C1 segment of cervical spinal cord (tissue), 14 donors: ENCODE measurements at regions not wholly inside any gene's neighbourhood (a gene's known extent, or its start where the extent isn't known, plus 50 kb on each side); places are given as distances from the start of the nearest gene placed in this dataset.
"Not testable (repeated sequence)": the region's sequence is repeated elsewhere in the genome, so short reads cannot be mapped to it uniquely, and the experiment has no call there.

Experiments
- DNase-seq, 14 donors: peaks; one replicate each; lab custom pipeline; 2025; lab: John Stamatoyannopoulos, UW

DNA sequence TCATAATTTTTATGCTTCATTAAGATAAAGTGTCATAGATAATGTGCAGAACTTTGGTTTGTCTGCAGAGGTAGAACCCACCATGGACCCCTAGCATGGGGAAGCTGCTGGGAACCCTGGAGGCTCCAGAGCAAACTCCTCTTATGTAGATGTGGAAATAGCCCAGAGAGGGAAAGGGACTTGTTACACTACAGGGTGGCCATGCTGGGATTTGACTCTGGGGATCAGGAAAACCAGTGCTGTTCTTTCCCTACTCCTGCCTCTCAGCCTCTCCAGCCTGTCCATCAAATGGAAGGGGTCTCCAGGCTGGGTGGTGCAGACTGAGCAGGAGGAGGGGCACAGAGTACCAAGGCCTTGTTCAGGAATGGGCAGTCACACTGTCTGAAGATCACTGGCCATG, 54.2 kb downstream of the MSX1 start:
- DNase-seq, result no peak

DNA sequence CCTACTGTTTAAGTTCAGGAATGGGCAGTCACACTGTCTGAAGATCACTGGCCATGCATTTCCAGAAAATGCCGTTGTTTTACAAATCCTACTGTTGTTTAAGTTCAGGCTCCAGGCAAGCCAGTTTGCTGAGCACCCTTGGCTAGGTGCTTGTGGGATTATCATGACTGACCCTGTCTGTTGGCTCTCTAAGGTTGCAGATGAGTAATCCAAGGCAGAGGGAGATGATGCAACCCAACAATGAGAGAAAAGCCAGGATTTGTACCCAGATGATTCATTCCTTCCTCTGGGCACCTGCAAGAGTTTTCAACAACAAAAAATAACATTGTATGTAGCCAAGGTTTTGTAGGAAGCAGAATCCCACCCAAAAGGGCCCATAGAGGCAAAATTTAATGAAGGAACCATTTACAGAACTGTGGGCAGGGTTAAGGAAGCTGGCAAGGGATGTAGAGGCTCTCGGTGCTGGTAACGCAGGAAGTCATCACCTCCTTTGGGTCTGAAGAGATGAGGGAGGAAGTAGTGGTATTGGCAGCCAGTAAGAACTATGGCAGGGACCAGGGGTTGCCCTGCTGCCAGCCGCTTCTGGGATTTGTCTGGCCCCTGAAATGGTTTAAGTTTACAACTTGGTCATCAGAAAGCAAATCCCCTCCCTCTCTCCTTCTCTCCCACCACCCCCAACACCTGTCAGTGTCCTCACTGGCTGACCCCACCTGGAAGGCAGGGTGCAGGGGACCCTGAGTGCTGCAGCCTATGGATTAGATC, 54.8 kb downstream of the MSX1 start:
- DNase-seq, result no peak

DNA sequence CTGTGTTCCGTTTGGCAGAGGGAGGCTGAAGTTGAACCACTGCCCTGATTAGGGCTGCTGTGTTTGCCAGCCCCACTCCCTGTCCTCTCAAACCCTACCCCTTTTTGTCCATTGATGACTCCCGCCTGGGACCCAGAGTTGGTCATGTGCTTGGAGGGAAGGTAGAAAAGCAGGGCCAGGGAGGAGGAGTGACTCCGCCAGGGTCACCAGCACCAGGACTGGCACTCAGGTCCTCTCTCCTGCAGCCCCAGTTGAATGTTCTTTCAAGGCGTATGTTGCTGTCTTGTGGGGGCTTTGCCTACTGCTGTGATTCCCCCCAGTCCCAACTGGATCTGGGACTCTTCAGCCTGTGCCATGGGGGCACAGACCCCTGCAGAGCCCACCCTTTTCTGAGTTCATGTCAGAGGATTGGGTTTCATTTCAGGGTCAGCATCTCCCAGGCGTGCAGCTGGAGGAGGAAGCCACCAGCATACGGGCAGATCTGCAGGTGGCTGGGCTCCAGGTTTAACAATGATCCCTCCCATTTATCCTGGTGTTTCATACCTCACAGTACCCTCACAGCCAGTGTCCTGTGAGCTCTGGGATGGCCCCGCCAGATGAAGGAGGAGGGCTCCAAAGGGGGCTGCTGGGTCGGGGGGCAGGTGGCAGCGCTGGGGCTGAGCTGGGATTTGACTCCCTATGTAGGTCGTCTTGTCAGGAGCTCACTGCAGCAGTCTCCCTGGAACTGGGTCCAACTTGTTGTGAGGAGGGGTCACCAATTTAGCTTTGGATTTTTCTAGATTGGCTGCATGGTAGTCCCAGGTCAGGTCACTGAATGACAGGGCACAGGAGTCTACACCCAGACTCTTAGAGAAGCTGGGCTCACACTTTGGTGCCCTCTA, 55.7 kb downstream of the MSX1 start:
- DNase-seq, result no peak

DNA sequence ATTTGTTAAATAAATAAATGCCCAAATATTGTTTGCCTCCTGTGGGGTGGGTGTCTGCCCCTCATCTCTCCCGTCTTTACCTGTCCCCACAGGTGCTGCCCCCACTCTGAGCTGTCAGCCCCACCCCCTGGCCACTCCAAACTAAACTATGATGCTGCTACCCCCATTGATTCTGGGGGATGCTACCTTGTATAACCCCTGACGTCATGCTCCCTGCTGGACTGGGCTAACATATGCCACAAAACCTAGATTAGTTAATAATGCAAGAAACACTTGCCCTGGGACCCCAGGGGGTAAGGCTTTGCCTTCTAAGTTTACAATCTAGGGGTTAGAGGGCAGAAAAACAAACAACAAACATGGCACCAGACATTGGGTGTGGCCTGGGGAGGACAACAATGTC, 58.6 kb downstream of the MSX1 start:
- no peak for DNase-seq

DNA sequence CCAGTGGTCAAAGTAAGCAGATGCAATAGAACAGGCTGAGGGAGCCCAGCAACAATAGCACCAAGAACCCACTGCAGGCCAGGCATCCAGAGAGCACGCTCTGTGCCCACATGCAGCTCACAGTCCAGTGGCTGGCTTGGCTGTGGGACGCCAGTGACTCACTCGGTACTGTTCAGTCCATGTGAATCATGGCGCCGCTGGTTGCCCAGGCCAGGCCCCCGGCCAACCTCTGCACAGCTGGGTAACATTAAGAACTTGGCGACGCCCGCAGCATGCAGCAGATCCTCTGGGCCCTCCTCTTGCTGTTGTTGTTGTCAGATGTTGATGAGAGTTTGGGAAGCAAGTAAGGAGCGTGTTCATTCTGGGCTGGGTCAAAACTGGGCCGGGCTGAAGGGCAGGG, 60.5 kb downstream of the MSX1 start:
- DNase-seq, result no peak

DNA sequence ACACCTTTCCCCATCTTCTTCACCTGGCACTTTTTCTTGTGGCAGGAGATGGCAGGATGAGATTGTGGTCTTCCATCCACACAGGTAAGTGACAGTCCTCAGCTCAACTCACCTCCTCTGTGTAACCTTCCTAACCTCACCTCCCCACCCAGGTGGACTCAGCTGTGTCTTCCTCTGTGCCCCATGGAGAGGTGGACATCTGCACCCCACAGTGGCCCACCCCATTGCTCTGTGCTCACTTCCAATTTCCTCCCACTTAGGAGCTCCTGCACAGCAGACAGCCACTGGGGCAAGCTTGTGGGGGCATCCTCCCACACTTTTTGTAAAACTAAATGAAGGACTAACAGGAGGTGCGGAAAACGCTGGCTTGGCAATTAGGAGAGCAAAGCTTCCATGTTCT, 61.6 kb downstream of the MSX1 start:
- no peak for DNase-seq

DNA sequence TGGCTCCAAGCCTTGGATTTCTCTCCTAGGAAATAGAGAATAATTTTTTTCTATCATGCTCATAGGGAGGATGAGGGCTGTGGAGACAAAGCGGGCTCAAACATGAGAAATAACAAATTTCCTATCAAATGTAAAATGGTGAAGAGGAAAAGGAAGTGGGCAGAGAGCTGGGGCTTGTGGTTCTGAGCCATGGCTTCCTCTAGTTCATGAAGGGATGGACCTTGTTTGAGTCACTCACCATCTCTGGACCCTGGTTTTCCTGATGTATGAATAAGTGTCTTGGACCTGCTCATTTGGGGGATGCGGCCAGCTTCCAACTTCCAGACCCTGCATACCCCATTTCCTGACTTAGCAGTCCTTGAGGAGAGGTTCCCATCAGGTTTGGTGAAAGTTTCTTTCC, 63.0 kb downstream of the MSX1 start:
- DNase-seq, result no peak

DNA sequence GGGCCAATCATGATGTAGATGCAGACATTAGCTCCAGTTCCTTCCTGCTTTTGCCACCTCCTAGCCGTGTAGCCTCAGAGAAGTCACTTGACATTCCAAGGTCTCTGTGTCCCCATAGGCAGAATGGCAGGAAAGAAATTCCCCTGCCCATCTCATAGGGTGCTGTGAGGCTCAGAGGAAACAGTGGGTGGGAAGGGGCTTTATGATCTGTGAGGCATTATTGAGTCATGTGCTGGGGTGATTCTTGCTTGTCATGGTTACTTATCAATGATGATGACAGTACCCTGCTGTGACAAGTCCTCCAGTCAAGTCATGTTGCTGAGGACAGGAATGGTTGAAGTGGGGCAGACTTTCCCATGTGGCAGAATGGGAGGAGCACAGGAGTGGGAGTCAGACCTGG, 63.7 kb downstream of the MSX1 start:
- no peak for DNase-seq

DNA sequence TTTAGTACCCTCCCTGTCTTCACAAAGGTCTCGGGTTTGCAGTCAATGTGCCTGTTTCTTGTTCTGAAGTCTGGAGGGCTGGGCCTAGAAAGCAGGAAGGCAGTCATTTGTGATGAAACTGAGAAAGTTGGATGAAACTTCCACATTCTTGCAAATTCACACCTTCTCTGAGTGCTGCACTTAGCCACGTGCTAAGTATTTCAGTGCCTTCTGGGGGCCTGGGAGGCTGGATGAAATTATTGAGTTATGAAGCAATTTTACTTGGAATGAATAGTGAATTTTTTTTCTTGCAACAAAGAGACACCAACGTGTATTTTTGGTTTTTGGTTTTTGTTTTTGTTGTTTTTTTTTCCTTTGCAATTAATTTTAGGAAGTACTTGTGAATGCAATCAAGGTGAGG, 71.2 kb downstream of the MSX1 start:
- no peak for DNase-seq

DNA sequence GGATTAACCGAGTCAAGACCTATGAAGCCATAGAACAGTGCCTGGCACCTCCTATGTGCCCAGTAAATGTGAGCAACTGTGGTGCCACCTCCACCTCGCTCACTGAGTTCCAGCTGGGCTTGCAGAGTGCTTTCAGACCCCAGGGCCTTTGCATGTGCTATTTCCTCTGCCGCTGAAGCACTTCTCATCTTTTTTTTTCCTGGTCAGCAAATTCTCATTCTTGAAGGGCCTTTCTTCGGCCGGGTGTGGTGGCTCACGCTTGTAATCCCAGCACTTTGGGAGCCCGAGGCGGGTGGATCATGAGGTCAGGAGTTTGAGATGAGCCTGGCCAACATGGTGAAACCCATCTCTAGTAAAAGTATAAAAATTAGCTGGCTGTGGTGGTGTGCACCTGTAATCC, 76.5 kb downstream of the MSX1 start:
- DNase-seq, result no peak

DNA sequence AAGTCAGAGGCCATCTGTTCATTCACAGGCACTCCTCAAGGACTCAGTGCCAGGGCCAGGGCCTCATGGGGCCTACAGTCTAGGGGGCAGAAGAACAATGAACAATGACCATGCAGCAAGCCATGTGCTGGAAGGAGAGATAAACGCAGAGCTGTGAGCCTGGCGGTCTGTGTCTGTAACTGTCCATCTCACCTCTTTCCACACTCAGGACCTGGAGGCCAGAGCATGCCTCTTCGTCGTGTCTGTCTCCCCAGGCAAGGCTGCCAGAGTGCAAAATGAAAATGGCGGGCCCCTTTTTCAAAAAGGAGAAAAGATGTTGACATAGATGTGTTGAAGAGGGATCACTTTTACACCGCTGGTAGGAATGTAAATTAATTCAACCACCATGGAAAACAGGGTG, 78.5 kb downstream of the MSX1 start:
- no peak for DNase-seq

DNA sequence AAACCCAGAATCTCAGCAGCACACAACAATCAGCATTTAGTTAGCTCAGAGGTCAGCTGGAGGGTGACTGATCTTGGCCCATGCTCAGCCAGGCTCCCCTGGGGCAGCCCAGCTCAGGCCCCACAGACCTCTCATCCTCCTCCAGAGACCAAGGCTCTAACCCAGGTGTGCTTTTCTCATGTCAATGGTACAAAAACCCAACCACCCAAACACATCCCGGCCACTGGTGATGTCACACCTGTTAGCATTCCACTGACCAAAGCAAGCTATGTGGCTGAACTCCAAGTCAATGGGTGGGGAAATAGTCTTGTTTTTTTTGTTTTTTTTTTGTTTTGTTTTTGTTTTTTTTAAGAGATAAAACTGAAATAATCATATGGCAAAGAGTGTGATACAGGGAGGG, 77.5 kb downstream of the CYTL1 start:
- DNase-seq, result no peak

DNA sequence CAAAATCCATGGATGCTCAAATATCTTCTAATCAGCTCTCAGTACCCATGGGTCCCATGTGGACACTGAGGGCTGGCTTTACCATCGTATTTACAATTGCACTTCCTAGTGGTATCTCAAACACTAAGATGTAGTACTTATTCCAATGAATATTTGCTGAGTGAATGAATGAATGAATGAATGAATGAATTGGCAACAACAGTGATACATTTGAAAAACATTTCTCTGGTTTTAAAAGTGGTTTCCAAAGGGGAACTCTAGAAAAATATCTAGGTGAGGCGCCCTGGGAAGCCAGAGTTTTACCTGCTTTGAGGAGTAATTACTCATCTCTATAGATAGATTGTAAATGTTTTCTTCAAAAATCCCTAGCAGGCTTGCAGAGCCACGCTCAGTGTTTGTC, 76.6 kb downstream of the CYTL1 start:
- DNase-seq, result no peak

DNA sequence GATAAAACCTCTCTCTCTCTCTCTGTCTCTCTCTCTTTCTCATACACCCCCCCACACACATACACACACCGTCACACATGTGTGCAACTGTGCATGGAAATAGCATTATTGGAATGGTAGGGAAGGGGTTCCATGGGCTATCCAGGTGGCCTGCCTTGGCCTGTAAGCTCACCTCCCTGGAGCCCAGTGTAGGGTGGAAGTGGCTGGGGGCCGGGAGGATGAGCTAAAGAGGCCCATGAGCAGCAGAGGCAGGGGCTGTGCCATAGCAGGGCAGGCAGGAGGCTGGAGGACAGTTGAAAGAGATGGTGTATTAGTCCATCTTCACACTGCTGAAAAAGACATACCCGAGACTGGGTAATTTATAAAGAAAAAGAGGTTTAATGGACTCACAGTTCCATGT, 74.2 kb downstream of the CYTL1 start:
- no peak for DNase-seq

DNA sequence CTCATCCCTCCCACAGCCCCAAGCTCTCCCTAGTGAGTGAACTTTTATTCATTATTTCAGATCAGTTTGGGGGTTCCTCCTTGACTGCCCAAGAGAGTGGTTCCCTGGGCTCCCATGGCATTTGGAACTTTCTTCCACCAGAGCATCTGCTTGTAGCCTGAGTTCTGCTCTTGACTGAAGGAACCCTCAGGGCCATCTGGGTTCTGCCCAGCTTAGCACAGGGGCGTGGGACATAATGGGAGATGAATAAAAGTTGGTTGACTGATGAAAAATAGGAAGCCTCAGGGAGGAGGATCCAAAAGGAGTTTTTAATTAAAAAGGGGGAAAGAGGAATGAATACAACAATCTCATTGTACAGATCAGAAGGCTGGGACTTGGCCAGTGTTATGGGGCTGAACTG, 73.4 kb downstream of the CYTL1 start:
- no peak for DNase-seq

DNA sequence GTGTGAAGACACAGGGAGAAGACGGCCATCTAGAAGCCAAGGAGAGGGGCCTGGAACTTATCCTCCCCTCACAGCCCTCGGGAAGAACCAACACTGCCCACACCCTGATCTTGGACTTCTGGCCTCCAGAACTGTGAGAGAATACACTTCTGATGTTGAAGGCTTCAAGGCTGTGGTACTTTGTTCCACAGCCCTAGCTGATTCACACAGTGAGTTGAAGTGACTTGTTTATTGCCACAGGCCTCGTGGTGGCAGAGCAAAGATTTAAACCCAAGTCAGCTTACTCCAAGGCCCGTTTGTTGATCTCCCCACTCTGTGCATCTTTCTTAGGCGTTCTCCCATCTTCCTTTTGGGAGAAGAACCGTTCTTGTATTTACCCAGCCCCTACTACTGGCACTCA, 72.8 kb downstream of the CYTL1 start:
- no peak for DNase-seq

DNA sequence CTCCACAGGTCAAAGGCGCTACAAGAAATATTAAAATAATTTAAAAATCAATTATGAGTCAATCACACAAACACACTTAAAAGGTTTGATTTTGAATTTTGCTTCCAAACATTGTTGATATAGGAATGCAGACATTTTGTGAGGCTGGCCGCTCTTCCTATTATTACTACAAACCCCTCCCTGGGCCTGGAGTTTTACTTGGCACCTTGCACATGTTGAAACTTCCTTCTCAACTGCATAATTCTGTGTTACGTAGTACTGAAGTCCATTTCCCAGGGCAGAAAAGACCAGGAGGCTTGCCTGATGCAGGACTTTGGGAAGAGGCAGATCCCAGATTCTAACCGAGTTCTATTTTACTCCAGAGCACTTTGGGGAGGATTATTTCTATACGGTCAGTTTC, 71.5 kb downstream of the CYTL1 start:
- DNase-seq, result no peak

DNA sequence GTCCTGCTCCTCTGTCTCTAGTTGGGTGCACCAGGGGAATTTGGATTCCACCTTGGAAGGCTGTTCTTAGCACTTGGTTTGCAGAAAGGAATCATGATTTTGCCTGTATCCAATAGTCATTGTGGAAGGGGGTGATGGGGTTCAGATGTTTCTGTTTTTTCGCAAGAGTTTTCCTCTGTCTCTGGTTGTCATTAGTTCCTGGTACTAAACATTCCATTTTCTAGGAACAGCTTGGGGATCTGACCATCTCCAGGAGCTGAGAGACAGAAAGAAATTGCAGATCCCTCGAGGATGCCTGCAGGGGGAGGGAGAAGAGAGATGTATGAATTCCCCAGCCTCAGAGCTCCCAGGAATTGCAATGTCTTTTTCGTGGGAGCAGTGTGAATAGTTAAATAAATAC, 70.9 kb downstream of the CYTL1 start:
- DNase-seq, result no peak

DNA sequence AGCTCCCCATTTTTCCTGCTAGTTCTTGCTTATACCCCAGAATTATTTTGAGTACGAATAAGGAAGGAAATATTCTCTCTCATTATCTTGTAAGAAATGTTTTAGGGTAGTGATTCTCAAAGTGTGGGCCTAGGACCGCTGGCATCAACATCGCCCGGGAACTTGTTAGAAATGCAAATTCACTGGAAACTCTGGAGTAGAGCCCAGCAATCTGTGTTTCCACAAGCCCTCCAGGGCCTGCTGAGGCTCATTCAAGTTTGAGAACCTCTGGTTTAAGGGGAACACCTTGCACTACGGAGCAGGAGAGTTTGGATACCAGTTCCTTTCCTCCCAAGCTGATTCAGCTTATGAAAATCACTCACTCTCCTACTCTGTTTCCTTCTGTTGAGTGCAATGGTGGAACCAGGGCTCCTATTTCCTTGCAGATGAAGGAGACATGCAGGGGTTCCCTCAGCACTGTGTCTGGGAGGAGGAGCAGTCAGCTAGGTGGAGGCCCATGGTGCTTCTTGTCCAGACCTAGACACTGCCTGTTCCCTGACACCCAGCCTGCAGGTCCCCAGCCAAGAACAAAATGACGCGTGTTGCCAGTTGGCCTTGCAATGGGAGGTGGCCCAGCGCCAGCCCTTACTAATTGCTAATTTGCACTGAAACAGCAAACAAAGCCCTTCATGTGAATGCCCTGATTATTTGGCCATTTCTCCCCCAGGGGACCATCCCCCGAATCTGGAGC, 68.5 kb downstream of the CYTL1 start:
- peak in 10 of 14 donors; percentile 4 to 31 (median 14) for DNase-seq

DNA sequence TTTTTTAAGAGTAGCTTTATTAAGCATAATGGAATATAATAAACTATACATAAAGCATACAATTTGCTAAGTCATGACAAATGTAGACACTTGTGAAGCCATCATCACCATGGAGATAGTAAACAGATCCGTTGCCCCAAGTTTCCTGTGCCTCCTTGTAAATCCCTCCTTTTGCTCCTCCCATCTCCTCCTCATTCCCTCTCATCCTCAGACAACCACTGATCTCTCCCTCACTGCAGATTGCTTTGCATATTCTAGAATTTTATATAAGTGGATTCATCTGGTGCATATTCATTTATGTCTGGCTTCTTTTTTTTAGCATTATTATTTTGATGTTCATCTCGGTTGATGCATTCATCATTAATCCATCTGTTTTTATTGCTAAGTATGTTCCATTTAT, 67.0 kb downstream of the CYTL1 start:
- no peak for DNase-seq

DNA sequence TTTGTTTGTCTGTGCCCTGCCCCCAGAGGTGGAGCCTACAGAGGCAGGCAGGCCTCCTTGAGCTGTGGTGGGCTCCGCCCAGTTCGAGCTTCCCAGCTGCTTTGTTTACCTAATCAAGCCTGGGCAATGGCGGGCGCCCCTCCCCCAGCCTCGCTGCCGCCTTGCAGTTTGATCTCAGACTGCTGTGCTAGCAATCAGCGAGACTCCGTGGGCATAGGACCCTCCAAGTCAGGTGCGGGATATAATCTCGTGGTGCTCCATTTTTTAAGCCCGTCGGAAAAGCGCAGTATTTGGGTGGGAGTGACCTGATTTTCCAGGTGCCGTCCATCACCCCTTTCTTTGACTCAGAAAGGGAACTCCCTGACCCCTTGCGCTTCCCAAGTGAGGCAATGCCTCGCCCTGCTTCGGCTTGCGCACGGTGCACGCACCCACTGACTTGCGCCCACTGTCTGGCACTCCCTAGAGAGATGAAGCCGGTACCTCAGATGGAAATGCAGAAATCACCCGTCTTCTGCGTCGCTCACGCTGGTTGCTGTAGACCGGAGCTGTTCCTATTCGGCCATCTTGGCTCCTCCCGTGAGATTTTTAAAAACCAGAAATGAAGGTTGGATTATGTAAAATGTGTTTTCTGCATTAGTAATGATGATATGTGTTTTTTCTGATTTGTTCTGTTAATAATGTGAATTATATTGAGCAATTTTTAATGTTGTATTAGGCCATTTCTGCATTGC, 59.7 kb downstream of the CYTL1 start:
- DNase-seq, result not testable (repeated sequence)

DNA sequence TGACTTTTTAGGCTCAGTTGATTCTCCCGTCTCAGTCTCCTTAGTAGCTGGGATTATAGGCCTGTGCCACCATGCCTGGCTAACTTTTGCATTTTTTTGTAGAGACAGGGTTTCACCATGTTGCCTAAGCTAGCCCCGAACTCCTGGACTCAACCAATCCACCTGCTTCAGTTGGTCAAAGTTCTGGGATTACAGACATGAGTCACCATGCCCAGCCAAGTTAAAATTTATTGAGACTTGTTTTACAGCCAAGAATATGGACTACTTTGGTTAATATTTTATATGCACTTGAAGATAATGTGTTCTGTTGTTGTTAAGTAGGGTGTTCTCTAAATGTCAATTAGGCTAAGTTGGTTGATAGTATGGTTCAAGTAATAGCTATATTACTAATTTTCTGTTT, 58.7 kb downstream of the CYTL1 start:
- DNase-seq, result no peak
